Neural progenitor cell (in vitro differentiated cells): ENCODE measurements at regions not wholly inside any gene's neighbourhood (a gene's known extent, or its start where the extent isn't known, plus 50 kb on each side); places are given as distances from the start of the nearest gene placed in this dataset.

ENCODE experiments used
- EZH2 ChIP-seq: fragments of 200-600 bp; sonication (generic); IDR thresholded peaks from 2 replicates; pipeline ENCODE4 v1.6.1; 2017; ENCODE audit warnings: antibody characterized with exemption, mild to moderate bottlenecking, moderate library complexity
- EZH2phosphoT487 ChIP-seq: fragments of 200-600 bp; sonication (generic); IDR thresholded peaks from 2 replicates; pipeline ENCODE4 v1.6.1; 2017; ENCODE audit warnings: antibody characterized with exemption
- TF ChIP-seq, protein P1 (sequence below): fragments of 200-600 bp; sonication (generic); IDR thresholded peaks from 2 replicates; pipeline ENCODE4 v1.5.1; 2017; ENCODE audit warnings: antibody characterized with exemption, mild to moderate bottlenecking

DNA sequence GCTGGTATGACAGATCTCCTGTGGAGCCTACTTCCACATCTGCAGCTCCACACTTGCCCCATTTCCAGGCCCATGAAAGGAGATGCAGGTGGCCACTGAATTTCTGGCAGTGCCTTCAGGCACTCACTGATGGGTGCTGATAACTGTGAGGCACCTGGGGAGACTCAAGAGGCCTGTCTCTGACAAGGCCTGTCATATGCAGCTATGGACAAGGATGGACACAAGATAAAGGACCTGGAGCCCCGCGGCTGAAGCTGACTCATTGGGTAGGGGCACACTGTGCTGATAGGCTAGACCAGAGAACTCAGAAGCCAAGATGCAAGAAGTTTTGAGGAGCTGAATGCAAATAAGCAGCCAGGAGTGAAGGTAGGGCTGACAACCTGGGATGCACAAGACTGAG, 81.0 kb upstream of the LRFN2 start:
- TF ChIP-seq, protein P1, sequence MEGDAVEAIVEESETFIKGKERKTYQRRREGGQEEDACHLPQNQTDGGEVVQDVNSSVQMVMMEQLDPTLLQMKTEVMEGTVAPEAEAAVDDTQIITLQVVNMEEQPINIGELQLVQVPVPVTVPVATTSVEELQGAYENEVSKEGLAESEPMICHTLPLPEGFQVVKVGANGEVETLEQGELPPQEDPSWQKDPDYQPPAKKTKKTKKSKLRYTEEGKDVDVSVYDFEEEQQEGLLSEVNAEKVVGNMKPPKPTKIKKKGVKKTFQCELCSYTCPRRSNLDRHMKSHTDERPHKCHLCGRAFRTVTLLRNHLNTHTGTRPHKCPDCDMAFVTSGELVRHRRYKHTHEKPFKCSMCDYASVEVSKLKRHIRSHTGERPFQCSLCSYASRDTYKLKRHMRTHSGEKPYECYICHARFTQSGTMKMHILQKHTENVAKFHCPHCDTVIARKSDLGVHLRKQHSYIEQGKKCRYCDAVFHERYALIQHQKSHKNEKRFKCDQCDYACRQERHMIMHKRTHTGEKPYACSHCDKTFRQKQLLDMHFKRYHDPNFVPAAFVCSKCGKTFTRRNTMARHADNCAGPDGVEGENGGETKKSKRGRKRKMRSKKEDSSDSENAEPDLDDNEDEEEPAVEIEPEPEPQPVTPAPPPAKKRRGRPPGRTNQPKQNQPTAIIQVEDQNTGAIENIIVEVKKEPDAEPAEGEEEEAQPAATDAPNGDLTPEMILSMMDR: no peak
- TF ChIP-seq EZH2phosphoT487: no peak
- TF ChIP-seq EZH2: no peak
